Eye (tissue), 1 donor: ENCODE measurements at regions not wholly inside any gene's neighbourhood (a gene's known extent, or its start where the extent isn't known, plus 50 kb on each side); places are given as distances from the start of the nearest gene placed in this dataset.
A peak's percentile ranks its signal among the peaks of the same experiment; 100 is the strongest.

ENCODE experiments used
- DNase-seq: peaks from one replicate; pipeline ENCODE4 v3.0.0-alpha.2; 2015

DNA sequence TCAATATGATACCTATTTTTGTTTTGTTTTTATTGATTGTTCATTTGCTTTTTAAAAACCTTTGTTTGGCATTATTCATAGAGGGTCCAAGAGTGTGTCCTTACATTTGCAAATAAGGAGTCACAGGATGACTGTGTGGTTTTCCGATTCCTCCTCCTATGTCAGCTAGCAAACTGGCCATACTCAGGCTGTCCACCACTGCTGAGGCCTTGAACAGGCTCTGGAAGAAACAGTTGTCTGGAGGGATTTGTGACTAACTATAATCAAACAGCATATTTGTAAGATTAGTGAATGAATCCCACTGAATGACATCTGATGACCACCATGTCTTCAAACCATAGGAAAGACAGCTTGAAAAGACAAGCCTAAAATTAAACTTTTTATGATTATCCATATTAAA lies 423.4 kb upstream of the ATP11B start:
- no peak for DNase-seq

GRCh38 chr3:182370949-182371348 lies 422.4 kb upstream of the ATP11B start:
- no peak for DNase-seq

DNA sequence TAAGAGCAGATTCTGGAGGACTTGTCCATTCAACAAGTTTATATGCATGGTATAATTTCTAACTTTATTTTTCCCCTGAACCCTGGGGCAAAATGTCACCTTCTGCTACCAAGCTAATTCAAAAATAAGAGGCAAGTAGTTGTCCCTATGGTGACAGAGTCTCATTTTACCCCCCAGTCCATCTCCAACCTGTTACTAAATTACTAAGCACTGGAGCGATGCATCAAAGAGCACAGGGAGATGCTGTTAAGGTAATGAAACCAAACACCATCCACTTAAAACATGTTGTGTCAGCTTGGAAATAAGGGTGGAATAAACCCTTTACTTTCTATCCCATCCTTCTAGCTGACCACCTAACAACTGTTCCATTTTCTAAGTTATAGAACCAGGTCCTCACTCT lies 417.4 kb upstream of the ATP11B start:
- DNase-seq, result no peak

DNA sequence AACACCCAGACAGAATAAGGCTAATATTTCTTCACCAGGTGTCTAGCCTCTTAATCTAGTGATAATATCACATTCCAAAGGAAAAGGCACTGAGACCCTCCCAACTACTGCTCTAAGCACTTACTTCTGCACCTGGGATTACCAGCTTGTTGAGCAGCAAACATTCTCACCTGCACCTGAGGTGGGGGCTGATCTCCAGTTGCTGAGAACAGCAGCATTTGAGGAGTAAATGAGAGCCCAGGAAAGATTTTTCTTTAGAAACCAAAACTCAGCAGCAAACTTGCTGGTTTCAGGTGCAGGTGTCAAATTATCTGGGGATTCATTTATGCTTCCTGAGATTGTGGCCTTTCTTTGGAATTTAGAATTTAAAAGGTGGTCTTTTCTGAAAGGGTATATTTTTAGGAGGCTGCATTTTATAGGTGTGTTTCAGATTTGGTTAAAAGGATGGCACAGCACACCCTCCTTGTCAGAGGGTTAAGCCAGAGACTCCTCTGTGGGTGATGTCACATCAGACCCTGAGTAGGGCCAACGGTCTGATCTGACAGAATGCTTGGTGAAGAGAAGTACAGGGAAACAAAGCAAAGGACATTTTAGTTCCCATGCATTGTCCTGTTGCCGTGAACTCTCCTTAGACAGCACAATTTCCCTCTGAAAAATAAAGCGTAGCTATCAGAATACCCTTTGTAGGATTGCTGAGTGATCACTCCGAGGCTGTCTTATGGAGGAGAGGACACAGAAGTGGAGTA lies 411.0 kb upstream of the ATP11B start:
- no peak for DNase-seq

DNA sequence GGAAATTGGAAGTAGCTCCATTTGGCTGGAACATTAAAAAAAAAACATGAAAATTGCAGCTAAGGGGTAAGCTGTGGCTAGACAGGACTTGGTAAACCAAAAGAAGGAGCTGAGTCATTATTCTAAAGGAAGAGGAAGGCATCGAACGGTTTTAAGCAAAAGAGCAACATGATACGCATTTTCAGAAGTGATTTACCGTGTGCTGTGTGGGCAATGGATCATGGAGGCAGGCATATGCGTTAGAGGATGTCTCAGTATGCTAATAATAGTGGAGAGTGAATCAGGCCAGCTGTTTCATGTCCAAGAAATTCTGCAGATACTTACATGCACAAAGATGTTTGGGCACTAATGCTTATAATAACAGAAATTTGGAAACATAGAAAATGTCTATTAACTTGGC lies 409.1 kb upstream of the ATP11B start:
- DNase-seq, result no peak

GRCh38 chr3:182385356-182385755 lies 407.9 kb upstream of the ATP11B start:
- no peak for DNase-seq

DNA sequence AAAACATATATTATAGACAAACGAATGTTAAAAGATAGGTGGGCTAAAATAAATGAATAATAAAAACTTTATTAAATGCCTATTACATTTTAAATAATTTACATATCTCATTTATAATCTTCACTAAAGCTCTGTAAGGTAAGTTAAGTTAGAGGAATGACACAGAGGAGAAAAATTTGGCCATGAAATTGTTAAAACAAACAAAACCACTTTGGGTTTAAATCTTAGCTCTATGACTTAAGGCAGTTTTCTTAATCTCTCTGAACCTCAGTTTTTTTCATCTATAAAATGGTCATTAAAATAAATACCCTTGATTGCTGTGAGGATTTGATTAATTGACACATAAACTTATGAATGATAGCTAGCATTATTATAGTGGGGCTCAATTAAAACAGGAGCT lies 404.8 kb upstream of the ATP11B start:
- DNase-seq, result no peak

- DNase-seq, result no peak
These were observed 404.1 kb upstream of the ATP11B start for GRCh38 chr3:182389071-182389815.

DNA sequence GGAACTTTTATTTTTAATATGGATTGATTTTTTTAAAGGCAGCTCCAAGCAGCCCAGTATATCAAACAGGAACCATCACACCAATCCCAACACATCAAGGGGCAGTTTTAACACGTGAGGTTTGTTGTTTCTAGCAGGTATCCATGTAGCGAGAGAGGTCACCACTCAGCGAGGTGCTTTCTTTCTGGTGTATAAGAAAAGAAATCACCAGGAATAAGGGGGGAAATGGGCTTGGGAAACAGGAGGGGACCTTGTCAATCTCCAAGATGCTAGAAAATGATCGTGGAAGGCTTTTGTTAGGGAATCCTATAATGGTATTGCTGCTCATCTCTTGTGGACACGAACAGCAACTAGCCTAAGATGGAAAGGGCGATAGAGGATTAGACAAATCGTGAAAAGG lies 402.9 kb upstream of the ATP11B start:
- DNase-seq, result no peak

DNA sequence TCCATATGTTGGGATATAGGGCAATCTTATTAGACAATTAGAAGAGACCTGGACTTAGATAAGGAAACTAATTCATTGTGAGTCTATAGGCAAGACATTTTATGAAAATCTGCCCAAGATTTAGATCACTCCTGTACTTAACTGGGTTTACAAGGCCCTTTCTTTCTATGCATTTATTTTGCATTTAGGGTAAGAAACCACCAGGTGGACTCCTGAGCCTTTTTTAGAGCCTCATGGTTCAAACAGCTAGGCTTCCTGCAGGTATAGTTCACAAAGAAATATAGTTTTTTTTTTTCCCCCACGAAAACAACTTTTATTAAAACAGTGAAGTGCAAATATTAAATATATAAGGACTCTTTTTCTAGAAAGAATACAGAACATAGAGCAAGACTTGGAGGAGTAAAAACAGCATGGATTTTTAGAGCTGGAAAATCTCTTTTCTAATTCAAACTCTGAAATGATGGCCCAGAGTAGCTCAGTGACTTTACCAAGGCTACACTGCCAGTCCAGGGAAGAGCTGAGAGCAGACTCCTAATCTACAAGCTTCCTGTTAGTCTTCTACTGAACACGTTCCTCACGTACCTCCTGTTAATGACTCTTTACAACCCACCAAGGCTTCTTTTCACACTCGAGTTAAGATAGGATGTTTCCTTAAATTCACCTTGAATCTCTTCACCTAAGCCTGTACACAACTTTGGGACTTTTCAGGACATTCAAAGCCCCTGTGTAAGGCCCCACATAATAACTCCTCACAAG lies 400.9 kb upstream of the ATP11B start:
- DNase-seq, result no peak

- no peak for DNase-seq
These were observed 400.2 kb upstream of the ATP11B start for GRCh38 chr3:182393151-182393550.

DNA sequence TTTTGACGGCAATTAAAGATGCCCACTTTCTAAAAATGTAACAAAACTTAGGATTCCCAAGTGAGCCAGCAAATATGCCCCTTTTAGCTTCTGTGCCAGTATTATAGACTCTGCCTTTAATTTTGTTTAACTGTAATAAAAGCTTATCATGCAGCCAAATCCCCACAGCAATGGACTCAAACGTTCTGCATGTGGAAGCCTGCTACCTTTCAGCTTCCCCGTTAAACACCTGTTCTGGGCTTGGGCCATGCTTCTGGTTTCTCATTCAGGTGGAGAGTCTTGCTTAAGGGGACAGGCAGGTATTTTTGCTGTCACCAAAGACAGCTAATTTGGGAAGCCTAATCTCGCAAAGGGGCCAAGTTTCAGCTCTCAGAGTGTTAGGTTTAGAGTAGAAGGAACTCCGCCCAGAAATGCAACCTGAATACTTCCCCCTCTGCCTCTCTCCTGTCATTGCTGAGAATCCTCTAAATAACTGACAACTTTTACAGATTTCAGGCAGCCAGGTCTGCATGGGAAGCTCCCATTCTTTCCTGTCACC lies 399.4 kb upstream of the ATP11B start:
- DNase-seq, result no peak

DNA sequence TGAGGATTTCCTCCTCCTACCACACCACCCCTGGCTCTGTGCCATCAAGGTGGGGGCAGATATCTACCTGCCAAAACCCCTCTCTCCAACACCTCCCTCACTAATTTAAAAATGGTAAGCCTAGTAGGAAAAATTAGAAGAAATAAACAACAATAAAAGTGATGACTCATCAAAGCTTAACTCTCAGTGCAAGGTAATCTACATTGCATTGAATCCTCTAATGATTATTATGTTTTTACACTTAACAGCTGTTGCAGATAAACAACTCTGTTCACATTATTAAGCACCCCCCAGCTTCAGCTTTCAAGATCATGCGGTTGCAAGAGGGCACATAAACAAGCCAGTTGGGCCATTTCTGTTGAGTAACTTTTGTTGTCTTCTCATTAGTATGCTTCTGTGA lies 396.1 kb upstream of the ATP11B start:
- DNase-seq, result no peak

DNA sequence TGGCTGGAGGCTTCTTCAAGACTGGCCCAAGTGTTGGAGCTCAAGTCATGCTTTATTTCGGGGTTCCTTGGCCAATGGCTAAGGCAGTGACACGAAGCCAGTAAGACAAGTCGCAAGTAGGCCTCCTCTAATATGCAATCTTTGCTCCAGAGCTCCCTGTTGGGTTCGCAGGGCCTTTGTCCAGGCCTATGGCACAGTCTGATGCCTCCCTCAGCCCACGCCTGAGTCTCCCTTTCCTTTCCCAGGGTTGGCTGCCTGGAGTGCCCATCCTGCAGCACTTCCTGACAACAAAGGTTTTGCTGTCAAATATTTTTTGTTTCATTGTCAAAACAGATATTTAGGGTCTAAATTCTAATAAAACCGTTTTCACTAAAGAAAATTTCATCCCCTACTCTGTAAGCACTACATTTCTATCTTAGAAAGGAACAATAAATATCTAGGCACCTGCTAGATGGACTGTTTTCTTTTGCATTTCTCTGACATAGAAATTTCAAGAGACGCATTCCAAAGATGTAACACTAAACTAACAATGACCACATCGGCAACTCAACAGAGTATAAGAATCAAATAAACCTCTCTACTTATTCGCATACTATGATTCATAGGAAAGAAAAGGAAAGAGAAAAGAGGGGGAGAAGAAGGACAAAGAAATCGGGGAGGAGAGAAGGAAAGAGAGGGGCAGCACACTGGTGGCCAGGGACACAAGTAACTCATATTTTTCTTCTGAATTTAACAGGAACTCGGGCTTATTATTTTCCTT lies 393.1 kb upstream of the ATP11B start:
- DNase-seq, result no peak

DNA sequence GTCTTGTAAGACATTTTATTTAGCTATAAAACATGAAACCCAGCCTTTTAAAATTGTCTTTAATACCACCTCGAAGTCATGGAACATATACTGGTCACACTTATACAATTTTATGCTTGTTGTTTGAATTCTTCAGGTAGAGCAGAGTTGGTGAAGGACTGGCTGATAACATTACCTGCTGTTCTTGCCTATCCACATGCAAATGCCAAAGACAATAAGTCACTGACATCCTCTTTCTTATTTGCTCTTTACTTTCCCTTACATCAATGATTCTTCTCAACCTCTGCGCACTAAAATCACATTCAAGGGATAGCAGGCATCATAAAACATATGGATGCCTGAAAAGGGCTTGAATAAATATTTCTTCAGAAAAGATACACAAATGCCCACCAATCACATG lies 392.5 kb upstream of the ATP11B start:
- DNase-seq, result no peak

- DNase-seq, result no peak
These were observed 389.3 kb upstream of the ATP11B start for GRCh38 chr3:182404031-182404430.

GRCh38 chr3:182405759-182406158 lies 387.5 kb upstream of the ATP11B start:
- DNase-seq, result no peak

DNA sequence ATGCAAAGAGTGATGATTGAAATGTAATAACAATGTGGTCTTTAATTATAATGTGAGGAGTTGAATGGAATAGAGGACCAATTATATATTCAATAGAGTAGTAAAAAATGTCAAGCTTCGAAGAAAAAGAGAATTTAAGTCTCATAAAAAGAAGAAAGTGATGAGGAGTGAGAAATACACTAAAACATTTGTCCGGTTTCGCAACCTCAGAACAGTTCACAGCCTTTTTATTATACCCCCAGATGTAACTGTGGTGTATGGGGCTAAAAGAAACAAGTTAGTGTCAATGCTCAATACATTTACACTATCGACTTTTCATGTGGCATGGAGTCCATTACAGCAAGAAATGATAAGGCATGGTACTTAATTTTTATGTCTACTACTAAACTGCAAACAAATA lies 386.5 kb upstream of the ATP11B start:
- no peak for DNase-seq

DNA sequence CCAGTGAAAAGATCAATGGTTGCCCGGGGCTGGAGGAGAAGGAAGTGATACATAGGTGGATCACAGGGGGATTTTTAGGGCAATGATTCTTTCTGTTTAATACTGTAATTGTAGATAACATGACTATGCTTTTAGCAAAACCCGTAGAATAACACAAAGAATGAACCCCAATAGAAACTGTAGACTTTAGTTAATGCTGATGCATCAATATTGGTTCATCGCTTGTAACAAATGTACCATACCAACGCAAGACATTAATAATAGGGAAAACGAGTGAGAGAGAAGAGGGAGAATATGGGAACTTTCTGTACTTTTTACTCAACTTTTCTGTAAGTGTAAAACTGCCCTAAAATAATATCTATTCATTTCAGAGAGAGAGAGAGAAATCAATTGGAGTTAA lies 383.3 kb upstream of the ATP11B start:
- no peak for DNase-seq

DNA sequence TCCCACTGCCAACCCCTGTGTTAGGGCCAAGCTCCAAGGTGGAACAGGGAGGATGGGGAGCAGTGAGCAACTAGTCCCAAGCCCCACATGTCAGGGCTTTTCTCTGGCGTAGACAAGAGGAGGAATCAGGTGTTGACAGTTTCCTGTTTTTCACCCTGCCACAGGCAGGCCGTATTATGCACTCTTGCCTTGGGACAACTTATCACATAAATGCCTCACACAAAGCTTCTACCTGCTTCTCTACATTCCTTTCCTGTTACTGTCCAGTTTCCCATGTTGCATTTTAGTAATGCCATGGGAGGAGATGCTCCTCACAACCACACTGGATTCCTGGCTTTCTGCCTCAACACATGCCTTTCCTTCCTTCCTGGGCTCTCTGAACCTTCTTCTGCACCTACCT lies 381.2 kb upstream of the ATP11B start:
- DNase-seq, result no peak

DNA sequence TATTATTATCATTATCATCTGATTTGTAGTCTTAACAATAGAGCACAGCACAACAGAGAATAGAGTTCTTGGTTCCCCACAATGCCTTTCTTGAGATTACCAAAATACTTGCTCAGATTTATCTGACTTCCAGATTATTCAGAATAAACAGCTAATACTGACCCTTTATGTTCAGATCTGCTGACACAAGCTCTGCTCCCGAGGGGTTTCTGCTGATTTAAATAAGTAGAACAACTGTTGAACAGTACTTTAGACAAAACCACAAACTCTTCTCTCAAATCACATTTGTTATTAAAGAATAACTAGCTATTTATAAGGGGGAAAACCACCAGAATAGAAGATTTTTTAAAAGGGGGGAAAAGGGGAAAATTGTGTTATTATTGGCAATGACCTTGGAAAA lies 380.2 kb upstream of the ATP11B start:
- no peak for DNase-seq

DNA sequence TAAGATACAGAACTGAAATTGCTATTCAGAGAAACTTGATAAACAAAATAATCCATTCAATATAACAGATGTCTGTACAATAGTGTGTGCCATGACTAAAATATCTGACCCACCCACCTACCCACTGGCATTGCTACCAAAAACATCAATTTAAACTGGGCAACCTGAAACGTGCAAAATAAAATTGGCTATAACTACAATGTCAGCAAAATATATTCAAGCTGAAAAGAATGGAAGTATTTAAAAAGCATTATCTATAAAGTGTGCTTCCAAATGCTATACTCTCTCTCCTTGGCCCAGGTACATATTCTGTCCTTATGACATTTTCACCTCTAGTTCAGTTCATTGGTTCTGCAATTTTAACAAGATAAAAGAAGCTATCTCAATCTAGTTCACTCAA lies 379.6 kb upstream of the ATP11B start:
- DNase-seq, result no peak

DNA sequence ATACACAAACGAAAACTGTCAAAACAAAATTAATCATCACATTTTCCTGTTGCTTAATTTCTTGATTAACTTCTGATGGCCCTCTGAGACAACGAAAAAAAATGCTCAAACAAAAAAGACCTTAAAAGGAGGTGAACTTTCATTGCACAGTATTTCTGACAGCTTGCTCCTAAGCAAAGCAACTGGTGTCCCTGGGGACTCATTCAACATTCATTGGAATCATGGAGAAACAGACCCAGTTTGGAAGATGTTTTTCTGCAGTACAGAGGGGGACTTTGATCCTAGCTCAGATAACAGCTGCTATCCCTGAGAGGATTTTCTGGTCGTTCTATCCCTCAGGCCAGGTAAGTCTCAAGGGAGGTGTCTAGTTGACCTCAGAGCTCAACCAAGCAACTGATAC lies 378.7 kb upstream of the ATP11B start:
- DNase-seq, result peak; percentile 24
